A549 (cell line): ENCODE measurements at regions not wholly inside any gene's neighbourhood (a gene's known extent, or its start where the extent isn't known, plus 50 kb on each side); places are given as distances from the start of the nearest gene placed in this dataset.

ENCODE experiments used
- ATAC-seq, 2 experiments: fragments of 200-7000 bp in 1 of 2; fragments of >200 bp in 1 of 2; cut with Nextera tagmentation in 1 of 2; cut with Tn5 transposase in 1 of 2; 3 replicates each; pipeline versions ENCODE4 v1.8.0 to v1.9.1; 2018 to 2020; ENCODE audit warnings: mild to moderate bottlenecking in 1 of 2, moderate library complexity in 1 of 2
- CTCF ChIA-PET: fragments of 300-600 bp; sonication (Branson Sonifier 250); formaldehyde crosslinking; extraction: SDS; loops from one replicate; lab custom pipeline; 2021; ENCODE audit warnings: antibody characterized with exemption, inconsistent platforms; lab: Yijun Ruan, JAX
- POLR2A ChIA-PET: fragments of 350-600 bp; formaldehyde crosslinking; extraction: SDS; loops from one replicate; lab custom pipeline; 2021; ENCODE audit warnings: antibody characterized with exemption, inconsistent platforms; lab: Yijun Ruan, JAX
- DNase-seq, 2 experiments: peaks; one replicate each; pipeline versions ENCODE4 v3.0.0 to v3.0.0-alpha.2; 2011 to 2016; ENCODE audit warnings: low read depth in 1 of 2, low spot score in 1 of 2
- FAIRE-seq: peaks from 2 replicates; lab custom pipeline; 2011; peaks lifted over from hg19 to GRCh38; lab: Jason Lieb, UNC
- H3K27ac ChIP-seq, 2 experiments: fragments of >200 bp; sonication (Bioruptor Twin); formaldehyde crosslinking; 3 replicates each; pipeline ENCODE4 v1.5.1; 2016 to 2017
- H3K4me1 ChIP-seq: fragments of >200 bp; sonication (Bioruptor Twin); formaldehyde crosslinking; 3 replicates; pipeline ENCODE4 v1.6.1; 2016
- H3K4me2 ChIP-seq: fragments of >200 bp; sonication (Bioruptor Twin); formaldehyde crosslinking; 3 replicates; pipeline ENCODE4 v1.6.1; 2016
- H3K4me3 ChIP-seq: fragments of >200 bp; sonication (Bioruptor Twin); formaldehyde crosslinking; 3 replicates; pipeline ENCODE4 v1.5.1; 2016
- H3K9me3 ChIP-seq: fragments of >200 bp; sonication (Bioruptor Twin); formaldehyde crosslinking; 3 replicates; pipeline ENCODE4 v1.6.1; 2016
- BHLHE40 ChIP-seq: IDR thresholded peaks from 2 replicates; pipeline ENCODE4 v1.6.1; 2012; ENCODE audit warnings: low read depth, low read length, inconsistent platforms
- CEBPB ChIP-seq, 2 experiments: fragments of >200 bp in 1 of 2; sonication (Bioruptor Twin) in 1 of 2; formaldehyde crosslinking in 1 of 2; IDR thresholded peaks; 2 replicates each; pipeline ENCODE4 v1.6.1; 2012 to 2016
- ESRRA ChIP-seq: fragments of 150-350 bp; IDR thresholded peaks from 2 replicates; pipeline ENCODE4 v1.6.1; 2014; ENCODE audit warnings: mild to moderate bottlenecking, low read length, borderline replicate concordance
- FOSB ChIP-seq: fragments of 250-450 bp; sonication (Bioruptor Pico); IDR thresholded peaks from 2 replicates; pipeline ENCODE4 v1.5.0; 2020; ENCODE audit warnings: mild to moderate bottlenecking, moderate library complexity
- FOSL2 ChIP-seq, 2 experiments: fragments of 450-650 bp in 1 of 2; fragments of >200 bp in 1 of 2; sonication (Bioruptor Twin) in 1 of 2; formaldehyde crosslinking; IDR thresholded peaks; 2 replicates each; pipeline versions ENCODE4 v1.5.0 to v1.6.1; 2016 to 2020; ENCODE audit warnings: mild to moderate bottlenecking in 1 of 2, moderate library complexity in 1 of 2
- HDAC2 ChIP-seq: fragments of 200-600 bp; sonication (generic); IDR thresholded peaks from 2 replicates; pipeline ENCODE4 v1.6.1; 2016
- HOXA7 ChIP-seq: fragments of 250-450 bp; sonication (Bioruptor Pico); IDR thresholded peaks from 2 replicates; pipeline ENCODE4 v1.5.0; 2020; ENCODE audit warnings: mild to moderate bottlenecking, moderate library complexity
- HOXB5 ChIP-seq: fragments of 250-450 bp; sonication (Bioruptor Pico); IDR thresholded peaks from 2 replicates; pipeline ENCODE4 v1.5.0; 2020; ENCODE audit warnings: mild to moderate bottlenecking, moderate library complexity
- JUN ChIP-seq, 2 experiments: fragments of >200 bp; sonication (Bioruptor Twin); formaldehyde crosslinking; IDR thresholded peaks; 2 replicates in 1 of 2; 3 replicates in 1 of 2; pipeline ENCODE4 v1.6.1; 2016 to 2017
- MAFK ChIP-seq: fragments of 450-650 bp; IDR thresholded peaks from 2 replicates; pipeline ENCODE4 v1.6.1; 2014; ENCODE audit not compliant: partially characterized antibody
- MAX ChIP-seq: IDR thresholded peaks from 2 replicates; pipeline ENCODE4 v1.6.1; 2012
- MAZ ChIP-seq: fragments of 150-350 bp; IDR thresholded peaks from 2 replicates; pipeline ENCODE4 v1.6.1; 2014; ENCODE audit warnings: antibody characterized with exemption, low read depth, low read length, borderline replicate concordance
- MYC ChIP-seq: IDR thresholded peaks from 2 replicates; pipeline ENCODE4 v1.6.1; 2012; ENCODE audit warnings: mild to moderate bottlenecking, inconsistent platforms, low read length, improper control_type of control experiment, borderline replicate concordance
- NFE2L2 ChIP-seq: fragments of 150-350 bp; conservative IDR thresholded peaks from 2 replicates; pipeline ENCODE4 v1.6.1; 2014; ENCODE audit warnings: low read length
- NR3C1 ChIP-seq: fragments of >200 bp; sonication (Bioruptor Twin); formaldehyde crosslinking; IDR thresholded peaks from 3 replicates; pipeline ENCODE4 v1.6.1; 2017
- PHF8 ChIP-seq: fragments of 200-600 bp; sonication (generic); IDR thresholded peaks from 2 replicates; pipeline ENCODE4 v1.6.1; 2016; ENCODE audit warnings: low read depth, mild to moderate bottlenecking, antibody characterized with exemption, moderate library complexity, borderline replicate concordance
- POLR2AphosphoS2 ChIP-seq: conservative IDR thresholded peaks from 2 replicates; pipeline ENCODE4 v1.6.1; 2012; ENCODE audit warnings: low read length, improper control_type of control experiment, inconsistent platforms
- RAD21 ChIP-seq, 2 experiments: fragments of >200 bp in 1 of 2; sonication (Bioruptor Twin) in 1 of 2; formaldehyde crosslinking in 1 of 2; IDR thresholded peaks in 1 of 2; conservative IDR thresholded peaks in 1 of 2; 2 replicates in 1 of 2; 3 replicates in 1 of 2; pipeline ENCODE4 v1.6.1; 2012 to 2018; ENCODE audit warnings: inconsistent platforms in 1 of 2
- RARB ChIP-seq: fragments of 250-450 bp; sonication (Bioruptor Pico); IDR thresholded peaks from 2 replicates; pipeline ENCODE4 v1.8.0; 2021; ENCODE audit warnings: mild to moderate bottlenecking, moderate library complexity
- RCOR1 ChIP-seq: fragments of 150-350 bp; IDR thresholded peaks from 2 replicates; pipeline ENCODE4 v1.6.1; 2014; ENCODE audit warnings: antibody characterized with exemption, low read length, low read depth
- RFX5 ChIP-seq: fragments of 450-650 bp; IDR thresholded peaks from 2 replicates; pipeline ENCODE4 v1.7.1; 2014; ENCODE audit warnings: antibody characterized with exemption, mild to moderate bottlenecking, moderate library complexity
- SMC3 ChIP-seq: fragments of >200 bp; sonication (Bioruptor Twin); formaldehyde crosslinking; IDR thresholded peaks from 3 replicates; pipeline ENCODE4 v1.6.1; 2018; ENCODE audit warnings: inconsistent platforms
- ZNF302 ChIP-seq: fragments of 250-450 bp; sonication (Bioruptor Pico); IDR thresholded peaks from 2 replicates; pipeline ENCODE4 v1.9.0; 2021; ENCODE audit warnings: inconsistent platforms, mild to moderate bottlenecking, moderate library complexity
- ZSCAN20 ChIP-seq: fragments of 250-450 bp; sonication (Bioruptor Pico); IDR thresholded peaks from 2 replicates; pipeline ENCODE4 v1.8.0; 2022; ENCODE audit warnings: mild to moderate bottlenecking, moderate library complexity
- WGBS: methylation state at CpG from one replicate; pipeline ENCODE4 v1.1.6; 2017; ENCODE audit errors: missing lambda C conversion rate; 5-methylcytosine and 5-hydroxymethylcytosine counted together
- TF ChIP-seq, protein P1 (sequence below): fragments of 200-600 bp; sonication (generic); IDR thresholded peaks from 2 replicates; pipeline ENCODE4 v1.6.1; 2016; ENCODE audit warnings: antibody characterized with exemption, mild to moderate bottlenecking, moderate library complexity
- TF ChIP-seq, protein P2 (sequence below): IDR thresholded peaks from 2 replicates; pipeline ENCODE4 v1.6.1; 2012; ENCODE audit warnings: low read depth, borderline replicate concordance

DNA sequence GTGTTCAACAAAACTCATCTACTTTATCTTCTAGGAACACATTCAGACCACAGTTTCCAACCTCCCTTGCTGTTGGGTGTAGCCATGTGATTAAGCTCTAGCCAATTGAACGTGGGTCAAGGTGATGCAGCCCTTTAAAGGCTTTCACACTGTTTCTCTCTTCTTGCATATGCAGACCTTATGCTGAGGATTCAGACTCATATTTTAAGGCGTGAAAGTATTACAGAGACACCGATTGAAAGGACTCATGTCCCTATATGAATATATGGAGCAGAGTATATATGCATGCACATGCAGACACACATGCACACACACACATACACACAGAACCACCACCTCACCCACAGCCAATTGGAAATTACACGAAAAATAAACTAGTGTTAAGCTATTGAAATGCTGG, 214.3 kb upstream of the NR5A2 start:
- TF ChIP-seq SMC3 (no peak), MYC (no peak), MAZ (no peak), PHF8 (no peak), BHLHE40 (no peak), ZNF302 (CRISPR knock-in tag) (no peak), RFX5 (no peak), ESRRA (no peak), NFE2L2 (no peak), RARB (CRISPR knock-in tag) (no peak), HOXB5 (CRISPR knock-in tag) (no peak), MAX (no peak), FOSB (no peak), POLR2AphosphoS2 (no peak)
- Histone ChIP-seq H3K4me3 (no peak overlapping the region), H3K27ac (0 out of 6 replicates have a peak overlapping the region, but pooled peaks of 1 of the 2 experiments have one; percentile 38), H3K9me3 (no peaks in the 10 kb centered on the region), H3K4me1 (peaks cover 19% of the 10 kb centered on the region), H3K4me2 (no peak overlapping the region)
- FAIRE-seq = no peak
- DNase-seq = no peak
- 63% methylated on average over 4 of the region's 4 CpGs for WGBS
- CTCF ChIA-PET = no interaction called here
- POLR2A ChIA-PET = no interaction called here
- ATAC-seq = no peak

GRCh38 chr1:199815947-199816346, 211.6 kb upstream of the NR5A2 start:
- CTCF ChIA-PET = no interaction called here
- no peak for FAIRE-seq

GRCh38 chr1:199817266-199817665, 210.2 kb upstream of the NR5A2 start:
- WGBS = 97% methylated on average over 1 of the region's 1 CpG
- TF ChIP-seq HDAC2 (no peak), CEBPB (IDR thresholded peaks at IDR 0.05) (no peak), ZSCAN20 (CRISPR knock-in tag) (no peak)
- Histone ChIP-seq H3K4me1 (0 out of 3 replicates have a peak, but pooled peaks cover 5% of the 10 kb centered on the region), H3K4me2 (no peak overlapping the region), H3K9me3 (no peaks in the 10 kb centered on the region), H3K4me3 (no peak overlapping the region), H3K27ac (no peak overlapping the region)
- DNase-seq = no peak
- POLR2A ChIA-PET = no interaction called here
- no peak for FAIRE-seq
- CTCF ChIA-PET = no interaction called here
- ATAC-seq = no peak

More at GRCh38 chr1:199815947-199816346, 211.6 kb upstream of the NR5A2 start:
- no peaks in the 10 kb centered on the region for H3K9me3 ChIP-seq
- H3K27ac ChIP-seq = no peak overlapping the region
- POLR2A ChIA-PET = no interaction called here
- ATAC-seq (no peak), DNase-seq (no peak)
- no peaks in the 10 kb centered on the region for H3K4me1 ChIP-seq
- H3K4me2 ChIP-seq = no peak overlapping the region
- no peak for TF ChIP-seq BHLHE40
- TF ChIP-seq RCOR1 = no peak
- no peak for TF ChIP-seq MAFK
- TF ChIP-seq MAX = no peak
- no peak for TF ChIP-seq FOSL2 (IDR thresholded peaks at IDR 0.05)
- TF ChIP-seq FOSL2 (CRISPR knock-in tag; IDR thresholded peaks at IDR 0.05) = no peak
- TF ChIP-seq HOXA7 (CRISPR knock-in tag) = no peak
- WGBS = 66% methylated on average over 3 of the region's 3 CpGs
- no peak overlapping the region for H3K4me3 ChIP-seq

- Histone ChIP-seq H3K9me3 (0 out of 3 replicates have a peak, but pooled peaks cover 6% of the 10 kb centered on the region), H3K4me1 (0 out of 3 replicates have a peak, but pooled peaks cover 5% of the 10 kb centered on the region), H3K4me2 (no peak overlapping the region), H3K27ac (no peak overlapping the region), H3K4me3 (no peak overlapping the region)
- FAIRE-seq = no peak
- no peak for DNase-seq
- 63% methylated on average over 4 of the region's 4 CpGs for WGBS
- CTCF ChIA-PET = no interaction called here
- ATAC-seq = no peak
- POLR2A ChIA-PET = no interaction called here
- TF ChIP-seq NR3C1 (no peak), RAD21 (conservative IDR thresholded peaks at IDR 0.05 in 1 of 2, IDR thresholded peaks at IDR 0.05 in 1 of 2) (no peak), JUN (IDR thresholded peaks at IDR 0.05) (no peak), HDAC2 (no peak), NFE2L2 (no peak), ZSCAN20 (CRISPR knock-in tag) (no peak), RARB (CRISPR knock-in tag) (no peak), RFX5 (no peak), RCOR1 (no peak), BHLHE40 (no peak)
- TF ChIP-seq, protein P1, sequence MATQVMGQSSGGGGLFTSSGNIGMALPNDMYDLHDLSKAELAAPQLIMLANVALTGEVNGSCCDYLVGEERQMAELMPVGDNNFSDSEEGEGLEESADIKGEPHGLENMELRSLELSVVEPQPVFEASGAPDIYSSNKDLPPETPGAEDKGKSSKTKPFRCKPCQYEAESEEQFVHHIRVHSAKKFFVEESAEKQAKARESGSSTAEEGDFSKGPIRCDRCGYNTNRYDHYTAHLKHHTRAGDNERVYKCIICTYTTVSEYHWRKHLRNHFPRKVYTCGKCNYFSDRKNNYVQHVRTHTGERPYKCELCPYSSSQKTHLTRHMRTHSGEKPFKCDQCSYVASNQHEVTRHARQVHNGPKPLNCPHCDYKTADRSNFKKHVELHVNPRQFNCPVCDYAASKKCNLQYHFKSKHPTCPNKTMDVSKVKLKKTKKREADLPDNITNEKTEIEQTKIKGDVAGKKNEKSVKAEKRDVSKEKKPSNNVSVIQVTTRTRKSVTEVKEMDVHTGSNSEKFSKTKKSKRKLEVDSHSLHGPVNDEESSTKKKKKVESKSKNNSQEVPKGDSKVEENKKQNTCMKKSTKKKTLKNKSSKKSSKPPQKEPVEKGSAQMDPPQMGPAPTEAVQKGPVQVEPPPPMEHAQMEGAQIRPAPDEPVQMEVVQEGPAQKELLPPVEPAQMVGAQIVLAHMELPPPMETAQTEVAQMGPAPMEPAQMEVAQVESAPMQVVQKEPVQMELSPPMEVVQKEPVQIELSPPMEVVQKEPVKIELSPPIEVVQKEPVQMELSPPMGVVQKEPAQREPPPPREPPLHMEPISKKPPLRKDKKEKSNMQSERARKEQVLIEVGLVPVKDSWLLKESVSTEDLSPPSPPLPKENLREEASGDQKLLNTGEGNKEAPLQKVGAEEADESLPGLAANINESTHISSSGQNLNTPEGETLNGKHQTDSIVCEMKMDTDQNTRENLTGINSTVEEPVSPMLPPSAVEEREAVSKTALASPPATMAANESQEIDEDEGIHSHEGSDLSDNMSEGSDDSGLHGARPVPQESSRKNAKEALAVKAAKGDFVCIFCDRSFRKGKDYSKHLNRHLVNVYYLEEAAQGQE = no peak
- TF ChIP-seq, protein P2, sequence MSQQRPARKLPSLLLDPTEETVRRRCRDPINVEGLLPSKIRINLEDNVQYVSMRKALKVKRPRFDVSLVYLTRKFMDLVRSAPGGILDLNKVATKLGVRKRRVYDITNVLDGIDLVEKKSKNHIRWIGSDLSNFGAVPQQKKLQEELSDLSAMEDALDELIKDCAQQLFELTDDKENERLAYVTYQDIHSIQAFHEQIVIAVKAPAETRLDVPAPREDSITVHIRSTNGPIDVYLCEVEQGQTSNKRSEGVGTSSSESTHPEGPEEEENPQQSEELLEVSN = no peak
Observed at GRCh38 chr1:199821029-199821779, 206.3 kb upstream of the NR5A2 start.
